SU-DHL-6 (cell line): ENCODE measurements at regions not wholly inside any gene's neighbourhood (a gene's known extent, or its start where the extent isn't known, plus 50 kb on each side); places are given as distances from the start of the nearest gene placed in this dataset.

Experiments
- EZH2phosphoT487 ChIP-seq: fragments of 200-600 bp; sonication (generic), shearing (Covaris generic); conservative IDR thresholded peaks from 2 replicates; pipeline ENCODE4 v1.6.1; 2018; ENCODE audit warnings: mild to moderate bottlenecking, antibody characterized with exemption, low read length, moderate library complexity, mixed read lengths
- TF ChIP-seq, protein P1 (sequence below): fragments of 200-600 bp; sonication (generic); IDR thresholded peaks from one replicate; pipeline ENCODE4 v1.5.1; 2017; ENCODE audit warnings: antibody characterized with exemption, mild to moderate bottlenecking, low read length, moderate library complexity; ENCODE audit not compliant: insufficient read depth, poor library complexity, severe bottlenecking

DNA sequence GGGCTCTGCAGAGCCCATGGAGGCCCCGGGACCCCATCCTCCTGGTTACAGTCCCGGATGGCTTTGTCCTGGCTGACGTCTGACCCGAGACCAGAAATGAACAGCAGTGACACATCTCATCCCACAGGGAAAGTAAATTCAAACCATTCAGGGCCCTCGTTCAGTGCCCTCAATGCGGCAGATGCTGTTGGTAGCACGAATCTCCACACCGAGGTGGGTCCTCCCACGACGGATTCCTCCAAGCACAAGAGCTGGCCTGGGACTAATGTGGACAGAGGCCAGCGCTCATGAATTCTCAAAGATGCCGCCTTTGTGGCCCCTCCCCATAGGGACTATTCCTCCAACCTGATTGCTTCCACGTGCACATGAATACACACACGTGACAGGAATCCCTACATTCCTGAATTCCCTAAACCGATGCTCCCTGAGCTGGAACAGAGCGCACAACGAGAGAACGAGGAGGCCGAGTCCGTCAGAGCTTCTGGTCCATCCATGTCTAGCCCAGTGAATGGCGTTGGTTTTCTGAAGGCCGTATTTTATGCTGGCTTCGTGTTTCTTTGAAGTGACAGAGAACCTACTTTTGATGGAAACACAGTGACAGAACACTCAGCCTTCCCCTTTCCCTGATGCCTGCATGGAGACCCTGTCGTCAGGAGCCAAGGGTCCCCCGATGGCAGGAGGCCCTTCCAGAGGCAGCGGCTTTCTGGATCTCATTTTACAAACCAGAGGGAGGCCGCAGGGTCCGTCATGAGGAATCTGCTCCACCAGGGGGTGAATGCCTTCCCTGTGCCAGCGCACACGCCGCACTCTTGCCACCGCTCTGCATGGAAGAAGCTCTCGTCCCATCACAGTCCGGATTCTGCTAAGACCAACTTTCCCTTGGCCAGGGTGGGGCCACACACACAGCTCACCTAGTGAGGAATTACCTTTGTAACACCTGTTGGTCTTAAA, 64.3 kb upstream of the SNTG2 start:
- TF ChIP-seq EZH2phosphoT487, result no peak
- TF ChIP-seq, protein P1, sequence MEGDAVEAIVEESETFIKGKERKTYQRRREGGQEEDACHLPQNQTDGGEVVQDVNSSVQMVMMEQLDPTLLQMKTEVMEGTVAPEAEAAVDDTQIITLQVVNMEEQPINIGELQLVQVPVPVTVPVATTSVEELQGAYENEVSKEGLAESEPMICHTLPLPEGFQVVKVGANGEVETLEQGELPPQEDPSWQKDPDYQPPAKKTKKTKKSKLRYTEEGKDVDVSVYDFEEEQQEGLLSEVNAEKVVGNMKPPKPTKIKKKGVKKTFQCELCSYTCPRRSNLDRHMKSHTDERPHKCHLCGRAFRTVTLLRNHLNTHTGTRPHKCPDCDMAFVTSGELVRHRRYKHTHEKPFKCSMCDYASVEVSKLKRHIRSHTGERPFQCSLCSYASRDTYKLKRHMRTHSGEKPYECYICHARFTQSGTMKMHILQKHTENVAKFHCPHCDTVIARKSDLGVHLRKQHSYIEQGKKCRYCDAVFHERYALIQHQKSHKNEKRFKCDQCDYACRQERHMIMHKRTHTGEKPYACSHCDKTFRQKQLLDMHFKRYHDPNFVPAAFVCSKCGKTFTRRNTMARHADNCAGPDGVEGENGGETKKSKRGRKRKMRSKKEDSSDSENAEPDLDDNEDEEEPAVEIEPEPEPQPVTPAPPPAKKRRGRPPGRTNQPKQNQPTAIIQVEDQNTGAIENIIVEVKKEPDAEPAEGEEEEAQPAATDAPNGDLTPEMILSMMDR, result no peak
